OCI-LY1 (cell line): ENCODE measurements at regions not wholly inside any gene's neighbourhood (a gene's known extent, or its start where the extent isn't known, plus 50 kb on each side); places are given as distances from the start of the nearest gene placed in this dataset.

ENCODE experiments used
- H2AFZ ChIP-seq: fragments of 200-600 bp; sonication (generic), shearing (Covaris generic); 2 replicates; pipeline ENCODE4 v1.6.0; 2014; ENCODE audit warnings: antibody characterized with exemption, mild to moderate bottlenecking, low read length
- H3F3A ChIP-seq: fragments of 200-600 bp; sonication (generic), shearing (Covaris generic); 2 replicates; pipeline ENCODE4 v1.6.0; 2014; ENCODE audit warnings: mild to moderate bottlenecking, antibody characterized with exemption, low read length, moderate library complexity; ENCODE audit not compliant: insufficient read depth
- H3K27ac ChIP-seq: fragments of 200-600 bp; sonication (generic); 2 replicates; pipeline ENCODE4 v1.5.1; 2014; ENCODE audit warnings: low read length, mixed run types, mild to moderate bottlenecking, low read depth; ENCODE audit not compliant: poor library complexity, severe bottlenecking
- H3K27me3 ChIP-seq: fragments of 200-600 bp; sonication (generic); 2 replicates; pipeline ENCODE4 v1.6.0; 2014; ENCODE audit warnings: antibody characterized with exemption, mild to moderate bottlenecking, low read length, moderate library complexity; ENCODE audit not compliant: insufficient read depth
- H3K36me3 ChIP-seq: fragments of 200-600 bp; sonication (generic); 2 replicates; pipeline ENCODE4 v1.6.1; 2014; ENCODE audit warnings: mild to moderate bottlenecking, antibody characterized with exemption, low read length, moderate library complexity, mixed read lengths; ENCODE audit not compliant: insufficient read depth
- H3K4me1 ChIP-seq: fragments of 200-600 bp; sonication (generic); 2 replicates; pipeline ENCODE4 v1.5.1; 2014; ENCODE audit warnings: mild to moderate bottlenecking, low read length, moderate library complexity; ENCODE audit not compliant: insufficient read depth, severe bottlenecking
- H3K4me2 ChIP-seq: fragments of 200-600 bp; sonication (generic), shearing (Covaris generic); 2 replicates; pipeline ENCODE4 v1.6.1; 2014; ENCODE audit warnings: low read length
- H3K4me3 ChIP-seq: fragments of 200-600 bp; sonication (generic); 2 replicates; pipeline ENCODE4 v1.5.1; 2014; ENCODE audit warnings: low read length, low read depth, mild to moderate bottlenecking, mixed read lengths; ENCODE audit not compliant: poor library complexity, severe bottlenecking
- H3K79me2 ChIP-seq: fragments of 200-600 bp; shearing (Covaris generic); 2 replicates; pipeline ENCODE4 v1.6.1; 2016; ENCODE audit warnings: mixed run types, low read length, mixed read lengths; ENCODE audit not compliant: insufficient read depth
- H3K9ac ChIP-seq: fragments of 200-600 bp; sonication (generic), shearing (Covaris generic); 2 replicates; pipeline ENCODE4 v1.6.1; 2014; ENCODE audit warnings: mild to moderate bottlenecking, low read length, mixed read lengths
- H3K9me2 ChIP-seq: fragments of 200-600 bp; sonication (generic), shearing (Covaris generic); 2 replicates; pipeline ENCODE4 v1.6.1; 2014; ENCODE audit warnings: low read depth, mild to moderate bottlenecking, low read length, mixed read lengths
- H3K9me3 ChIP-seq: fragments of 200-600 bp; shearing (Covaris generic); 2 replicates; pipeline ENCODE4 v1.6.1; 2014; ENCODE audit warnings: low read length, mixed read lengths
- H4K20me1 ChIP-seq: fragments of 200-600 bp; sonication (generic), shearing (Covaris generic); 2 replicates; pipeline ENCODE4 v1.6.0; 2016; ENCODE audit warnings: mild to moderate bottlenecking, low read length; ENCODE audit not compliant: insufficient read depth
- CTCF ChIP-seq: fragments of 200-600 bp; sonication (generic), shearing (Covaris generic); IDR thresholded peaks from 2 replicates; pipeline ENCODE4 v1.5.1; 2017; ENCODE audit warnings: mild to moderate bottlenecking, antibody characterized with exemption, low read length, moderate library complexity, mixed read lengths
- EZH2 ChIP-seq: fragments of 200-600 bp; sonication (generic), shearing (Covaris generic); IDR thresholded peaks from 2 replicates; pipeline ENCODE4 v1.8.0; 2017; ENCODE audit warnings: borderline replicate concordance, mixed run types, mild to moderate bottlenecking, antibody characterized with exemption, low read length, moderate library complexity, mixed read lengths

DNA sequence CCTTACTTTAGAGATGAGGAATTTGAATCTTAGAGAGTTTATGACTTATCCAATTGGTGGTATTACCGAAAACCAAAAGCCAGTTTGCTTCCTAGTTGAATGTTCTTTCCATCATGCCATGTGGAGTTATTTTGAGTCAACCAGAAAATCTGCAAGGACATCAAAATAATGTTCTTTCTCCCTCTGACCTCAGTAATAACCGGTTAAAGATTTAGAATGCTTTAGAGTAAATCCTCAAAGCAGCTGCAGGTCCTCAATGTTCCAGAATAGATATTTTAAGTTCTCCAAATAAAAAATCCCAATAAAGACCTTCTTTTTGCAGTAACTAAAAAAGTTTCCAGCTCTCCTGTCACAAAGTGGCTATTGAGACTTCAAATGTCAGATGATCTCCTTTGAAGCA, 396.6 kb downstream of the ADAMTS20 start:
- Histone ChIP-seq H3K4me3 (no peak overlapping the region), H3K4me1 (no peaks in the 10 kb centered on the region), H3K79me2 (no peaks in the 10 kb centered on the region), H3K9me3 (no peaks in the 10 kb centered on the region), H2AFZ (no peak overlapping the region), H4K20me1 (no peaks in the 10 kb centered on the region), H3K4me2 (no peak overlapping the region), H3K9me2 (no peaks in the 10 kb centered on the region), H3K36me3 (no peaks in the 10 kb centered on the region), H3K27ac (no peak overlapping the region), H3F3A (no peaks in the 10 kb centered on the region), H3K27me3 (no peaks in the 10 kb centered on the region), H3K9ac (no peak overlapping the region)
- TF ChIP-seq CTCF: no peak
- no peak for TF ChIP-seq EZH2

DNA sequence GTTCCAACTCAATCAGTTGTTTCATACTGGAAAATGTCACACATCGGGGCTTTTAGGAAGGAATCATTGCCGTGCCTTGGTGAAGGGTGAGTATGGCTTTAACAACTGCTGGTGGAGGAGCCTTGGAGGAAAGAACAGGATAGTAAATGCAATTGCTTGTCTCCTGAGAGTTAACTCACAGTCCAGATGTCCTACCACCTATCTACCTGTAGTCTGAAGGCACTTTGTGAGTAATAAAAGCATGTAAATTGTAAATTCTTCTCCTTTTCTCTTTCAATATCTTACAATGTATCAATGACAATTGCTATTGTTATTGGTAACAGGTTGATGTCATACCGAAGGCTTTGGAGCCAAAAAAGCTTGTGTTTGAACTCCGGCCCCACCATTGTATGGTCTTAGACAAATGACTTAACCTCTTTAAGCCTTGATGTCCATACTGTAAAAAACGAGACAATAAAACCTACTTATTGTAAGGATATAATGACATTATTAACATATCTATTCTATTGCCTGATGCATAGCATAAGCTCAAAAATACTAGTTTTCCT, 397.4 kb downstream of the ADAMTS20 start:
- H3K27ac ChIP-seq: no peak overlapping the region
- H3K4me3 ChIP-seq: no peak overlapping the region
- no peaks in the 10 kb centered on the region for H4K20me1 ChIP-seq
- H3F3A ChIP-seq: no peaks in the 10 kb centered on the region
- H2AFZ ChIP-seq: no peak overlapping the region
- H3K79me2 ChIP-seq: no peaks in the 10 kb centered on the region
- no peaks in the 10 kb centered on the region for H3K36me3 ChIP-seq
- H3K9me2 ChIP-seq: no peaks in the 10 kb centered on the region
- no peak for TF ChIP-seq EZH2
- no peak for TF ChIP-seq CTCF
- H3K9ac ChIP-seq: no peak overlapping the region
- H3K4me1 ChIP-seq: no peaks in the 10 kb centered on the region
- no peak overlapping the region for H3K4me2 ChIP-seq
- no peaks in the 10 kb centered on the region for H3K9me3 ChIP-seq
- H3K27me3 ChIP-seq: no peaks in the 10 kb centered on the region

GRCh38 chr12:43151441-43151981, 400.5 kb downstream of the ADAMTS20 start:
- H4K20me1 ChIP-seq: no peaks in the 10 kb centered on the region
- no peak overlapping the region for H3K9ac ChIP-seq
- H2AFZ ChIP-seq: no peak overlapping the region
- TF ChIP-seq CTCF: no peak
- no peak for TF ChIP-seq EZH2
- no peaks in the 10 kb centered on the region for H3K9me2 ChIP-seq
- no peak overlapping the region for H3K4me2 ChIP-seq
- no peaks in the 10 kb centered on the region for H3K36me3 ChIP-seq
- H3K4me1 ChIP-seq: no peaks in the 10 kb centered on the region
- H3K27me3 ChIP-seq: no peaks in the 10 kb centered on the region
- no peak overlapping the region for H3K4me3 ChIP-seq
- no peaks in the 10 kb centered on the region for H3K9me3 ChIP-seq
- no peaks in the 10 kb centered on the region for H3F3A ChIP-seq
- H3K79me2 ChIP-seq: no peaks in the 10 kb centered on the region
- H3K27ac ChIP-seq: no peak overlapping the region
